Prostate gland (tissue), 2 donors: ENCODE measurements at regions not wholly inside any gene's neighbourhood (a gene's known extent, or its start where the extent isn't known, plus 50 kb on each side); places are given as distances from the start of the nearest gene placed in this dataset.

Experiments used
- CTCF ChIP-seq, 4 experiments: fragments of 200-600 bp in 2 of 4; fragments of 450-650 bp in 2 of 4; sonication (generic) in 2 of 4; IDR thresholded peaks; 1 replicate in 3 of 4; 2 replicates in 1 of 4; pipeline ENCODE4 v1.5.1; 2016 to 2019; ENCODE audit warnings: antibody characterized with exemption in 4 of 4, mild to moderate bottlenecking in 2 of 4, moderate library complexity in 2 of 4
- POLR2A ChIP-seq: fragments of 450-650 bp; IDR thresholded peaks from one replicate; pipeline ENCODE4 v1.6.1; 2016; ENCODE audit warnings: antibody characterized with exemption, mild to moderate bottlenecking
- POLR2AphosphoS5 ChIP-seq: sonication (generic); formaldehyde crosslinking; IDR thresholded peaks from one replicate; pipeline ENCODE4 v1.6.1; 2017; ENCODE audit warnings: antibody characterized with exemption

- TF ChIP-seq CTCF (IDR thresholded peaks at IDR 0.05) (no peak), POLR2A (no peak), POLR2AphosphoS5 (no peak)
Measured at GRCh38 chr21:27422435-27422834, 455.5 kb upstream of the ADAMTS5 start.
